ENCODE measurements at regions not wholly inside any gene's neighbourhood (a gene's known extent, or its start where the extent isn't known, plus 50 kb on each side); places are given as distances from the start of the nearest gene placed in this dataset.
"Not testable (repeated sequence)": the region's sequence is repeated elsewhere in the genome, so short reads cannot be mapped to it uniquely, and the experiment has no call there.

DNA sequence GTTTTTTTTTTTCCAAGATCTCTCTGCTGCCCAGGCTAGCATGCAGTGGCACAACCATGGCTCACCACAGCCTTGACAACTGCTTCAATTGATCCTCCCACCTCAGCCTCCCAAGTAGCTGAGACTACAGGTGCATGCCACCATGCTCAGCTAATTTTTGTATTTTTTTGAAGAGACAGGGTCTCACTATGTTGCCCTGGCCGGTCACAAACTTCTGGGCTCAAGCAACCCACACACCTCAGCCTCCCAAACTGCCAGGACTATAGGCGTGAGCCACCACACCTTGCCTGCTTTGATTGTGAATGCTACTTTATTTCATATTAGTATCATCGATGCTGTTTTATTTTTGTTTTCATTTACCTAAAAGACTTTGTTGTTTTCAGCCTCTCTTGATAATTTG is 81.5 kb upstream of the GNAZ start:
- Histone ChIP-seq H3K27ac (ENCODE audit: low read depth, low read length) (no peak overlapping the region), H3K4me3 (ENCODE audit: low read length) (no peak overlapping the region), H3K36me3 (ENCODE audit: insufficient read depth, low read length) (no peaks in the 10 kb centered on the region), H3K27me3 (ENCODE audit: insufficient read depth, low read length) (no peaks in the 10 kb centered on the region; the same call in 1 of the 2 replicates), H3K9me3 (ENCODE audit: insufficient read depth, low read depth, low read length) (peaks cover 11% of the 10 kb centered on the region; the same call in 1 of the 2 replicates), H3K4me1 (ENCODE audit: insufficient read depth, low read length) (no peaks in the 10 kb centered on the region), H3K9ac (ENCODE audit: low read depth, low read length) (no peak overlapping the region)
- WGBS: 93% methylated on average over 2 of the region's 3 CpGs

DNA sequence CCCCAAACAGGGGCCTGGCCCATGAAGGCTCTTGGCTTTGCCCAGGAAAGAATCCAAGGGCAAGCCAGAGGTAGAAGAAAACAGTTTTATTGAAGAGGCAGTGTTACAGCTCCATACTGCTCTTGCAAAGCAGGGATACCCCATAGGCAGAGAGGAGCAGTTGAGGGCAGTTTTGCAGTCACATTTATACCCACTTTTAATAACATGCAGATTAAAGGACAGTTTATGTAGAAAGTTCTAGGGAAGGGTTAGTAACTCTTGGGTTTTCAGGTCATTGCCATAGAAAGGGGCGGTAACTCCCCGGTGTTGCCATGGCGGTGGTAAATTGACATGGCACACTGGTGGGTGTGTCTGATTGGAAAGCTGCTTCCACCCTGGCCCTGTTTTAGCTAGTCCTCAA is 80.5 kb upstream of the GNAZ start:
- Histone ChIP-seq H3K9me3 (ENCODE audit: insufficient read depth, low read depth, low read length) (no peaks in the 10 kb centered on the region), H3K27ac (ENCODE audit: low read depth, low read length) (no peak overlapping the region), H3K4me3 (ENCODE audit: low read length) (no peak overlapping the region), H3K9ac (ENCODE audit: low read depth, low read length) (no peak overlapping the region), H3K36me3 (ENCODE audit: insufficient read depth, low read length) (no peaks in the 10 kb centered on the region), H3K4me1 (ENCODE audit: insufficient read depth, low read length) (no peaks in the 10 kb centered on the region), H3K27me3 (ENCODE audit: insufficient read depth, low read length) (no peaks in the 10 kb centered on the region; the same call in 1 of the 2 replicates)
- WGBS: 90% methylated on average over 3 of the region's 3 CpGs

DNA sequence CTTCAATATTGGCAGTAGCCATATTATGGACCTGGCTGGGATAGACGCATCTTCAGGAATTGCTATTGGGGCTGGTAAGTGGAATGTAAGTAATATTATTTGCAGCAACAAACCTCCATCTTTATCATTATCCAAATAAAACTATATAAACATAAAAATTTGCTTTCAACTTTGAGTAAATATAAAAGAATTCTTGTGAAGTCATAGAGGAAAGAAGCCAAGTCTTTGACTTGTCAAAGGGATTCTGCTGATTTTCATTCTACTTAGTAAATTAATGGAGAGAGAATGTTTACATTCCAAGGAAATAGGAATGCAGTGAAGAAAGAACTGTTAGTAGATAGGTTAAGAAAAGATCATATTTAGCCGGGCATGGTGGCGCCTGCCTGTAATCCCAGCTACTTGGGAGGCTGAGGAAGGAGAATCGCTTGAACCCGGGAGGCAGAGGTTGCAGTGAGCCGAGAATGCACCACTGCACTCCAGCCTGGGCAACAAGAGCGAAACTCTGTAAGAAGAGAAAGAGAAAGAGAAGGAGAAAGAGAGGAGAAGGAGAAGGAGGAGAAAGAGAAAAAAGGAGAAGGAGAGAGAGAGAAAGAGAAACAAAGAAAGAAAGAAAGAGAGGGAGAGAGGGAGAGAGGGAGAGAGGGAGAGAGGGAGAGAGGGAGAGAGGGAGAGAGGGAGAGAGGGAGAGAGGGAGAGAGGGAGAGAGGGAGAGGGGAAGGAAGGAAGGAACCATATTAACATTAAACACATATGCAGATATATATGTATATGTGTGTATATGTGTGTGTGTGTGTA is 79.4 kb upstream of the GNAZ start:
- not testable (repeated sequence) for H3K27ac ChIP-seq (ENCODE audit: low read depth, low read length); H3K4me3 ChIP-seq (ENCODE audit: low read length); H3K9ac ChIP-seq (ENCODE audit: low read depth, low read length); H3K9me3 ChIP-seq (ENCODE audit: insufficient read depth, low read depth, low read length); H3K4me1 ChIP-seq (ENCODE audit: insufficient read depth, low read length); H3K27me3 ChIP-seq (ENCODE audit: insufficient read depth, low read length); H3K36me3 ChIP-seq (ENCODE audit: insufficient read depth, low read length)
- WGBS: 93% methylated on average over 7 of the region's 7 CpGs

GRCh38 chr22:22992474-22992873 is 77.8 kb upstream of the GNAZ start:
- H3K27ac ChIP-seq (ENCODE audit: low read depth, low read length): no peak overlapping the region
- 87% methylated on average over 3 of the region's 3 CpGs for WGBS

GRCh38 chr22:22993184-22993583 is 77.1 kb upstream of the GNAZ start:
- Histone ChIP-seq H3K27me3 (ENCODE audit: insufficient read depth, low read length) (no peaks in the 10 kb centered on the region), H3K4me1 (ENCODE audit: insufficient read depth, low read length) (no peaks in the 10 kb centered on the region)
- 89% methylated on average over 5 of the region's 5 CpGs for WGBS

More at GRCh38 chr22:22992474-22992873, 77.8 kb upstream of the GNAZ start:
- Histone ChIP-seq H3K4me1 (ENCODE audit: insufficient read depth, low read length) (no peaks in the 10 kb centered on the region), H3K9ac (ENCODE audit: low read depth, low read length) (no peak overlapping the region), H3K27me3 (ENCODE audit: insufficient read depth, low read length) (no peaks in the 10 kb centered on the region), H3K36me3 (ENCODE audit: insufficient read depth, low read length) (no peaks in the 10 kb centered on the region), H3K4me3 (ENCODE audit: low read length) (no peak overlapping the region), H3K9me3 (ENCODE audit: insufficient read depth, low read depth, low read length) (peaks cover 6% of the 10 kb centered on the region; the same call in 1 of the 2 replicates)

DNA sequence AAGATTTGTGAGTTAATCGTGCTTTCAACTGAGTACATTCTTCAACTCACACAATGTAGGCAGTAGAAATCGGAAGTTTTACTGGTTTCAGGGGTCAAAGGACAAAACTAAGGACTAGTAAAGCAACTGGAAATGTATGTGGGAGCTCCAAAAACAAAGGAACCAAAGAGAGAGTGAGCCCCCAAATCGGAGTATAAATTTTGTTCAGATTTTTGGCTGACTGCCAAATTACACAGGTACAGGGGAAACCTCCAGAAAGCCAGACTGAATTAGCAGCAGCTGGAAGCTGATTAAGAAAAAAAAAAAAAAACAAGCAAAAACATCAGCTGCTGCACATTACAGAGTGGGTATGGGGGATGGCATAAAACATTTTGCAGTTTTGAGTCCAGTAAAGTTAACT is 75.2 kb upstream of the GNAZ start:
- no peaks in the 10 kb centered on the region for H3K27me3 ChIP-seq (ENCODE audit: insufficient read depth, low read length)
- 92% methylated on average over 3 of the region's 3 CpGs for WGBS

More at GRCh38 chr22:22993184-22993583, 77.1 kb upstream of the GNAZ start:
- H3K36me3 ChIP-seq (ENCODE audit: insufficient read depth, low read length): no peaks in the 10 kb centered on the region
- peaks cover 12% of the 10 kb centered on the region; the same call in 1 of the 2 replicates for H3K9me3 ChIP-seq (ENCODE audit: insufficient read depth, low read depth, low read length)
- no peak overlapping the region for H3K9ac ChIP-seq (ENCODE audit: low read depth, low read length)
- H3K27ac ChIP-seq (ENCODE audit: low read depth, low read length): no peak overlapping the region
- H3K4me3 ChIP-seq (ENCODE audit: low read length): no peak overlapping the region

GRCh38 chr22:22996511-22997261 is 73.6 kb upstream of the GNAZ start:
- Histone ChIP-seq H3K4me1 (ENCODE audit: insufficient read depth, low read length) (no peaks in the 10 kb centered on the region), H3K27ac (ENCODE audit: low read depth, low read length) (no peak overlapping the region), H3K4me3 (ENCODE audit: low read length) (no peak overlapping the region), H3K9me3 (ENCODE audit: insufficient read depth, low read depth, low read length) (peaks cover 30% of the 10 kb centered on the region), H3K27me3 (ENCODE audit: insufficient read depth, low read length) (no peaks in the 10 kb centered on the region), H3K9ac (ENCODE audit: low read depth, low read length) (no peak overlapping the region), H3K36me3 (ENCODE audit: insufficient read depth, low read length) (no peaks in the 10 kb centered on the region)
- 100% methylated on average over 1 of the region's 2 CpGs for WGBS

More for the DNA sequence above, 75.2 kb upstream of the GNAZ start:
- Histone ChIP-seq H3K27ac (ENCODE audit: low read depth, low read length) (no peak overlapping the region), H3K4me1 (ENCODE audit: insufficient read depth, low read length) (no peaks in the 10 kb centered on the region), H3K9me3 (ENCODE audit: insufficient read depth, low read depth, low read length) (peaks cover 25% of the 10 kb centered on the region; the same call in 1 of the 2 replicates), H3K36me3 (ENCODE audit: insufficient read depth, low read length) (no peaks in the 10 kb centered on the region), H3K4me3 (ENCODE audit: low read length) (no peak overlapping the region), H3K9ac (ENCODE audit: low read depth, low read length) (no peak overlapping the region)

DNA sequence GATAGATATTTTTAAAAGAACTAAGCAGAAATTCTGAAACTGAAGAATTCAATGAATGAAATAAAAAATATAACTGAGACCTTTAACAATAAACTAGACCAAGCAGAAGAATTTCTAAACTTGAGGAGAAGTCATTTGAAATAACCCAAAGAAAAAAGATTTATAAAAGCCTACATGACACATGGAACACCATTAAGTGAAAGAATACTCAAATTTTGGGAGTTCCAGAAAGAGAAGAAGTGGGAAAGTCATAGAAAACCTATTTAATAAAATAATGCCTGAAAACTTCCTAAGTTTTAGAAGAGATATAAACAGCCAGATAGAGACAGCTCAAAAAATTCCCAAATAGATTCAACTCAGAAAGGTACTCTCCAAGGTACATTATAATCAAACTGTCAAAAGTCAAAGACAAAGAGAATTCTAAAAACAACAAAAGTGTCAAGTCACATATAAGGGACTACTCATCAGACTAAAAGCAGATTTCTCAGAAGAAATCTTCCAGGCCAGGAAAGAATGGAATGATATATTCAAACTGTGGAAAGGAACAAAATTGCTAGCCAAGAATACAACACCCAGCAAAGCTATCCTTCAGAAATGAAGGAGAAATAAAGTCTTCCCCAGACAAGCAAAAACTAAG is 72.9 kb upstream of the GNAZ start:
- peaks cover 30% of the 10 kb centered on the region for H3K9me3 ChIP-seq (ENCODE audit: insufficient read depth, low read depth, low read length)

GRCh38 chr22:22997988-22998387 is 72.3 kb upstream of the GNAZ start:
- H3K9ac ChIP-seq (ENCODE audit: low read depth, low read length): no peak overlapping the region
- H3K9me3 ChIP-seq (ENCODE audit: insufficient read depth, low read depth, low read length): peaks cover 30% of the 10 kb centered on the region
- H3K27me3 ChIP-seq (ENCODE audit: insufficient read depth, low read length): no peaks in the 10 kb centered on the region
- H3K4me3 ChIP-seq (ENCODE audit: low read length): no peak overlapping the region
- no peak overlapping the region for H3K27ac ChIP-seq (ENCODE audit: low read depth, low read length)
- H3K4me1 ChIP-seq (ENCODE audit: insufficient read depth, low read length): no peaks in the 10 kb centered on the region
- H3K36me3 ChIP-seq (ENCODE audit: insufficient read depth, low read length): no peaks in the 10 kb centered on the region

More for the DNA sequence above, 72.9 kb upstream of the GNAZ start:
- no peak overlapping the region for H3K27ac ChIP-seq (ENCODE audit: low read depth, low read length)
- H3K9ac ChIP-seq (ENCODE audit: low read depth, low read length): no peak overlapping the region
- no peaks in the 10 kb centered on the region for H3K27me3 ChIP-seq (ENCODE audit: insufficient read depth, low read length)
- H3K4me3 ChIP-seq (ENCODE audit: low read length): no peak overlapping the region
- H3K4me1 ChIP-seq (ENCODE audit: insufficient read depth, low read length): no peaks in the 10 kb centered on the region
- no peaks in the 10 kb centered on the region for H3K36me3 ChIP-seq (ENCODE audit: insufficient read depth, low read length)

- no peak overlapping the region for H3K9ac ChIP-seq (ENCODE audit: low read depth, low read length)
- H3K4me3 ChIP-seq (ENCODE audit: low read length): no peak overlapping the region
- no peak overlapping the region for H3K27ac ChIP-seq (ENCODE audit: low read depth, low read length)
- no peaks in the 10 kb centered on the region for H3K36me3 ChIP-seq (ENCODE audit: insufficient read depth, low read length)
- H3K9me3 ChIP-seq (ENCODE audit: insufficient read depth, low read depth, low read length): peaks cover 30% of the 10 kb centered on the region
- peaks cover 3% of the 10 kb centered on the region for H3K27me3 ChIP-seq (ENCODE audit: insufficient read depth, low read length)
- H3K4me1 ChIP-seq (ENCODE audit: insufficient read depth, low read length): no peaks in the 10 kb centered on the region
- WGBS: 90% methylated on average over 2 of the region's 2 CpGs
Observed at GRCh38 chr22:22999523-22999922, 70.8 kb upstream of the GNAZ start.
